ENCODE measurements at regions not wholly inside any gene's neighbourhood (a gene's known extent, or its start where the extent isn't known, plus 50 kb on each side); places are given as distances from the start of the nearest gene placed in this dataset.
"Not testable (repeated sequence)": the region's sequence is repeated elsewhere in the genome, so short reads cannot be mapped to it uniquely, and the experiment has no call there.

DNA sequence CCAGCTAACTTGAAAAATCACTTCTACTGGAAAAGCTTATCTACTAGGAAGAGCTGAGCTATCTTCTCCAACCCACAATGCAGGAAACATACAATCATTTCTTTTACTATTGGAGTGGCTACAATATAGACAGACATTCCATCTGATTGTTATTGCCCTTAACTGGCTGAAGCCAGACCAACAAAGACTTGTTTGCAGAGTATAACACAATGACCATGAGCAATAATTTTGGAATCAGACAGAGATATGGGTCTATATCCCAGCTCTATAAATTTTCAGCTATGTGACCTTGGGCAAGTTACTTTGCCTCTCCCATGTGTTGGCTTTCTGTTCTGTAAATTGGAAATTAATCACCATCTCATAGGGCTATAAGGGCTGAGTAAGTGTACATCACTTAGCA, 244.7 kb upstream of the SLC30A5 start:
- FAIRE-seq (no peak), DNase-seq (ENCODE audit: insufficient read length, low spot score) (no peak)
- no peak for TF ChIP-seq CTCF (IDR thresholded peaks at IDR 0.05; ENCODE audit: insufficient read depth, missing control alignments)

GRCh38 chr5:68849906-68850305, 243.9 kb upstream of the SLC30A5 start:
- FAIRE-seq (no peak), DNase-seq (ENCODE audit: insufficient read length, low spot score) (no peak)
- TF ChIP-seq CTCF (IDR thresholded peaks at IDR 0.05; ENCODE audit: insufficient read depth, missing control alignments): no peak

GRCh38 chr5:68861099-68861498, 232.7 kb upstream of the SLC30A5 start:
- no peak for DNase-seq (ENCODE audit: insufficient read length, low spot score)
- peak; percentile 41 for FAIRE-seq
- TF ChIP-seq CTCF (IDR thresholded peaks at IDR 0.05; ENCODE audit: insufficient read depth, missing control alignments): no peak

DNA sequence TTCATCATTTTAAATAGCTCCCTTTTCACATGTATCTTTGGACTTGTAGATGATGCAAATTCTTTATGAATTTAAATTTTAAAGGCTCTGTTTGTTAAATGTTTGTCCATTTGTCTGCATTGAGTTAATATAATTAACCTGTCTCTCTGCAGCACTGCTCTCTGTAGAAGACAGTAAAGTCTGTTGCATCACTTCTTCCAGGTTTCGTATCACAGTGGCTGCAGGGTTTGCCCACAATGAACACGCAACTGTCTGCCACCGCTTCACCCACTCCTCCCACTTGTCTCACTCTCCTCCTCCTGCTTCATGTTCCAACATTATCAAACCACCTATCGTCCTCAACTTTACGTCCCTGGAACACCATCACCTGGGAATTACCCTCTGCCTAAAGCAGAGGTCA, 231.3 kb upstream of the SLC30A5 start:
- DNase-seq (ENCODE audit: insufficient read length, low spot score): no peak
- TF ChIP-seq CTCF (IDR thresholded peaks at IDR 0.05; ENCODE audit: insufficient read depth, missing control alignments): no peak
- FAIRE-seq: no peak

DNA sequence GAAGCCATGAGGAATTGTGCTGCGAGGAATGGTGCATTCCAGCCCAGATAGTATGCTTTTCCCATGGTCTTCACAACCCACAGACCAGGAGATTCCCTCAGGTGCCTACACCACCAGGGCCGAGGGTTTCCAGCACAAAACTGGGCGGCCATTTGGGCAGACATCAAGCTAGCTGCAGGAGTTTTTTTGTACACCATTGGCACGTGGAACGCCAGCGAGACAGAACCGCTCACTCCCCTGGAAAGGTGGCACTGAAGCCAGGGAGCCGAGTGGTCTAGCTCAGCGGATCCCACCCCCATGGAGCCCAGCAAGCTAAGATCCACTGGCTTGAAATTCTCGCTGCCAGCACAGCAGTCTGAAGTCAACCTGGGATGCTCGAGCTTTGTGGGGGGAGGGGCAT, 228.6 kb upstream of the SLC30A5 start:
- DNase-seq (ENCODE audit: insufficient read length, low spot score); FAIRE-seq: not testable (repeated sequence)

DNA sequence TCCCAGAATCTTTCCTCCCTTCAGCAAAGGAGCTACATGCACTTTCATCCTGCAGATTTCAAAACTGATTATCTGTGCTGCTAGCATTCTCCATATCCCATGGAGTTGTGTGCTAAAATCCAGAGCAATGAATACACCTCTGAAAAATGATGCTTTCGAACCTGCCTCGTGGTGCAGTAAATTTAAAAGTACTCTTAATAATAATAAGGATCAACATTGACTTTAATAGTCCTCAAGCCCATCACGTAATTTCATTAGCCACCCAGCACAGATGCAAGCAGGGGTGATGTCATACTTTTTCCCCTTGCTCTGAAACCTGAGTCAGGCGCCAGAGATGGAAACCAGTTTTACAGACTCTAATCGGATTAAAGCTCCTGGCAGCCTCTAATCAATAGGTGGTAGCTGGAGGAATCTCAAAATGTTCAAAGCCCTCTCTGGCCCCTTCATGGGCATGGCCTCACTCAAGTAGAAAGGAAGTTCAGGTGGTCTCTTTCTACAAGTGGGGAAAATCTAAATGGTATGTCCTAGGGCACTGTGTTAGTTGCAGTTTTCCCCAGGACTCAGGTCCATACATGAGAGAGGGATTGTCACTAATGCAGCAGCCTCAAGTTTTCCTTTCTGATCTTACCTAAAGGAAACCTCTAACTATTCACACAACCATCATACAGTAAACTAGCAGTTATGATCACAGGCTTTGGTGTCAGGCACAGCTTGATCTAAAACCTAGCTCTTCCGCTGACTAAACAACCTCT, 221.6 kb upstream of the SLC30A5 start:
- DNase-seq (ENCODE audit: insufficient read length, low spot score) (no peak), FAIRE-seq (peak; percentile 95)
- TF ChIP-seq CTCF (IDR thresholded peaks at IDR 0.05; ENCODE audit: insufficient read depth, missing control alignments): no peak

- DNase-seq (ENCODE audit: insufficient read length, low spot score) (no peak), FAIRE-seq (peak; percentile 77)
- TF ChIP-seq CTCF (IDR thresholded peaks at IDR 0.05; ENCODE audit: insufficient read depth, missing control alignments): no peak
These were observed 220.6 kb upstream of the SLC30A5 start for GRCh38 chr5:68873198-68873597.

- no peak for TF ChIP-seq CTCF (IDR thresholded peaks at IDR 0.05; ENCODE audit: insufficient read depth, missing control alignments)
- FAIRE-seq: no peak
- DNase-seq (ENCODE audit: insufficient read length, low spot score): no peak
These were observed 218.5 kb upstream of the SLC30A5 start for GRCh38 chr5:68875351-68875750.

All from D721Med (cell line).